Activated T-cell treated with anti-CD3 and anti-CD28 coated beads for 24 hours (primary cell): ENCODE measurements at regions not wholly inside any gene's neighbourhood (a gene's known extent, or its start where the extent isn't known, plus 50 kb on each side); places are given as distances from the start of the nearest gene placed in this dataset.

Source experiments
- DNase-seq: peaks from one replicate; pipeline ENCODE4 v3.0.0-alpha.2; 2020; ENCODE audit warnings: low read depth

DNA sequence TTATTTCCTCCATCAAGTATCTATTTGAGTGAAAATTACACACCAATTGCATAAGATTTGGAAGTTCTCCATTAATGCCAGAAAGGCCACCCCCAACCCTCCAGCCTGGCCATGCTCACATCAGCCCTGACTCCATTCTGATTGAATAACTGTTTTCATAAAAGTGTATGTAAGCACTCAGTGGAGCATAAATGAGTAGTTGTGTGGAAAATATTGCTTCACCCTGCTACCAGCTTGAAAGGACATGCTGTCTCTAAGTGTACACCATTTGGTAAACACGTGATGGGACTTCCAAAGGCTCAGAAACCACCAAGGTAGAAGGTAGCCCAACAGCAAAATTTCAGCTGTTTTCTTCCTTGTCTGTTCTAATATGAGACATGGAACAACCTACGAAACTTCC, 393.8 kb downstream of the ZNF385D start:
- DNase-seq: no peak

GRCh38 chr3:21356402-21356801, 394.6 kb downstream of the ZNF385D start:
- DNase-seq: no peak

DNA sequence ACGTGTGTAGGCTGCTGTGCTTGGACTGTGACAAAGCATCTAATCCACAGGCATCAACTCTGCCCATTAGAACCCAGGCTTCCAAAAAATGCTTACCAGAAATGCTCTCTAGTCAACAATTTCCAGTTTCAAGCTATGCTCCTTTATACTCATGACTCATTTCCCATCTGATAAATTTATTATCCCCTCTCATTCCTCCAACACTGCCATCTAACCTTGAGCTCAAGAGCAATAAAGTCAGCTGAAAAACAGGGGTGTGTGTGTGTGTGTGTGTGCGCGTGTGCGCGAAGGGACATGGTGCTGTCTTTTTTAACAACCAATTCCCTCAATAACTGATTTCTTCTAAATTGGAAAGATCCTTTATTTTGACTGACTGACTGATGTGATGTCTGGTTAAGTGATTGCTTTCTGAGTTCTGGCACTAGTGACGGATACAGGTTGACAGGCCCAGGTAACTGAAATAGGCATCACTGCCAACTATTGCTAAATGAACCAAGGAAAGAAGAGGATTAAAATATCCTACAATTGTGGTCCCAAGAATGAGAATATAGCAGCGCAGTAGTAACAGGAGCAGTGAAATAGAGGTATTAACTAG, 405.5 kb downstream of the ZNF385D start:
- no peak for DNase-seq

DNA sequence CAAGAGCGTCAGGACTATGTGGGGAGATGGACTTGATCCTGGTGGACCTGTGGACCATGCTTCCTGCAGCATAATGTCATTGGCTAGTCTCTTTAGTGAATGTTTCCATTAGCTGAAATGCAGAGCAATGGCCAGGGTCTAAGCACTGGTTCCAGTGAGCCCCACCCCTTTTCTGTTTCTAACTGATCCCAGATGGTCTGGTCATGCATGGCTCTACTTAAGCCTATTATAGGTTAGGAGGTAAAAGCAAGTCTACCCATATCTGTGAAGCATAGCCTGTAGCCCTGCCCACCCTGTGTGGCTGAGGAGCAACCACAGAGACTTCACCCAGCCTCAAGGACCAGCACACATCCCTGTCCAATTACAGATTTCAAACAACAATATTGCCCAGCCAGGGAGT, 419.2 kb downstream of the ZNF385D start:
- DNase-seq: no peak

GRCh38 chr3:21331321-21331720, 419.7 kb downstream of the ZNF385D start:
- no peak for DNase-seq

DNA sequence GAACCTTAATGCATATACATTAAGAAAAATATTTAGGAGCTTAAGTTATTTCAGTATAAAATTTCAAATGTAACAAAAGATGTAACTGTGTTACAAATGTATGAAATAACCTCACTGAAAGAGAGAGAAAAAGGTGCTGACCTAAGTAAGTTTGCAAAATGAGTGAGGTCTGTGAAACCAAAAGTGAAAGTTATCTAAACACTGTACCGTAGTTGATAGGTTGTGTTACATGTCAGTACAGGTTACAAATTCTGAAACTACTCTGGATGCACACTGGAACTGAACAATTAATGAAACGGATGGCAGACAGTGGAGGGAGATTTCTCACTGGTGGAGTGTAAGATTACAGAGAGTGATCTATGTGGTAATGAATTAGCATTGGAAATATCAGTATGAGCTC, 420.7 kb downstream of the ZNF385D start:
- no peak for DNase-seq

DNA sequence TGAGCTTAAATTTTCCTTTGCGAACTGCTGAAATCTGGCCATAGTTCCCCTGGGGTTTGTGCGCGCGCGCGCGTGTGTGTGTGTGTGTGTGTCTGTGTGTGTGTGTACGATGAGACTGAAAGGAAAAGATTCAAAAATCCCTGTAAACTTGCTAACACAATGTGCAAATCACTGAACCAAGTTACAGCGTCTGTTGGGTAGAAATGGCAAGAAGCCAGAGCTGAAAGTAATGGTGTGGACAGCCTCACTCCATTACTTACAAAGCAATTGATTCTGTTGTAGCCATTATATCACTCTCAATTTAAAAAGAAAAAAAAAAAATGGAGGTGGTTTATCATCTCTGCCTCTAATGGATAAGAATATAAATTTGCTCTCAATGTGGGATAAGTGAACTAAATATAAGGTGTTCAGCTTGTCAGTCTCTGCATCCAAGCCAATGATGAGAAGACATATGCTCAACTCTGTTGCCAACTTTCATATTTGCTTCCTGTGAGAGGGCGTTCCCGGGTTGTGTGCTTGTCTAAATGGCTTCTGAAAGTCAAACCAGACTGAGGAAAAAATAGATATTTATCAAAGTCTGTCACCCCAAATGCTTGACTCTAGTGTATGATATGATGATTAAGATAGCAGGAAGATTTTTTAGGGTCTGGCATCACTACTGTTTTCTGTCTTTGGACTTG, 422.2 kb downstream of the ZNF385D start:
- no peak for DNase-seq

DNA sequence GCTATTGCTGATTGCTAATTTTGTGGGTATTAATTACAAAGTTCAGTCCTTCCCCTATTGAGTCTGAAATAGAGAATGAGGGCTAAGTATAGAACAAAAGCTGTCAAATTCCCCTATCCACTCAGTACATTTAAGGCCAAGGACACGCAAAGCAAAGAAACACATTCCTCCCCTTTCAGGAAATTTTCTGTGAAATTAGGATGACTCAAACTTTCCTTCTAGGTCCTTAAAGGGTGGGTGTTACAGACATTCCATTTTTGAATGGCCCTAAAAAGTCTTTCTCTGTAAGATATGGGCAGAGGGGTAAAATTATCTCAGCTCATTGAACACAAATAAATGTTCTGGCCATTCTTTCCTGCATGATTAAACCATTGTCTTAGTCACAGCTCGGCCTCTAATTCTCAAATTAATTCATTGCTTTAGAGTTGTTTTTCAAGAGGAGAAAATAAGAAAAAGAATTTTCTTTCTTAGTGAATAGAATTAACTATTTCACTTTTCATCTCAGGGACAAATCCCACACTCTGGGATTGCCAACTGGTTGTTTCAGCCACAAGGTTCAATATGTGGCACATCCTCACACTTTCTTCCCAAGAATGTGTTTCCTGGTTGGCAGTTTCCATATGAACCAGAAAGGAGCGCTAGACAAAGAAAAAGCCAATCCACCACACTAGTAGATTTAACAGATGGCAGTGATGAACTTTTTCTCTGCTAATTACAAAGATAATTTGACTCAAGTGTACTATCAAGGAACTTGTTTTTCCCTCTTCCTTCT, 424.1 kb downstream of the ZNF385D start:
- DNase-seq: no peak

DNA sequence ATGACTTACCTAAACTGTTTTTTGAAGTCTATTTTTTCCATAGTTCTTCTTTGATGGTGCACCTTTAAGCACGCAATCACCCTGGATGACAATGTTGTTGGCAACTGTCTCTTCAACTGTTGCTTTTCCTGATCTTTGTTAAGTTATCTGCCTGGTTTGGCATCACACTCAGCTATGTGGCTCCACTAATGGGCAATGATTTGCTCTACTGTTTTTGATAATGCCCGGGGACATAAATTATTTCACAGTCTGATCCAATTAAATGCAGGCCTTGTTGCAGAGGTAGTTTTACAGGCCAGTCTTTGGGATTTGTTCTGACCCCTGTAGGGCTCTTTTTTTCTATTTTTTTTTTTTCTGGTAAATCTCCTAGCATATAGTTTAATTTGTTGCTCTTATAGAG, 436.3 kb downstream of the ZNF385D start:
- no peak for DNase-seq

DNA sequence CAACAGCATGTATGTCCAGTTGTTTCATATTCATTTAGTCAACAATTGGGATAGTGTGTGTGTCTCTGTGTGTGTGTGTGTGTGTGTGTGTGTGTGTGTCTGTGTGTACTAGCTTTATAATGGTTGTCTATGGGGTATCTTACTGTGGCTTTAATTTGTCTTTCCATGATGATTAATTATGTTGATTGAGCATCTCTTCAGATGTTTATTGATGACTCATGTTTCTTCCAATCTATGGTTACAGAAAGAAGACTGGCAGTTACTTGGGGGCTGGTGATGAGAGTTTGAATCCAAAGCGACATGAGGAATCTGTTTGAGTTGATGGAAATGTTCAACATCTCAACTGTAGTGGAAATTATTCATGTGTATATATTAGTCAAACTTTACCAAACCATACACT, 440.1 kb downstream of the ZNF385D start:
- no peak for DNase-seq

DNA sequence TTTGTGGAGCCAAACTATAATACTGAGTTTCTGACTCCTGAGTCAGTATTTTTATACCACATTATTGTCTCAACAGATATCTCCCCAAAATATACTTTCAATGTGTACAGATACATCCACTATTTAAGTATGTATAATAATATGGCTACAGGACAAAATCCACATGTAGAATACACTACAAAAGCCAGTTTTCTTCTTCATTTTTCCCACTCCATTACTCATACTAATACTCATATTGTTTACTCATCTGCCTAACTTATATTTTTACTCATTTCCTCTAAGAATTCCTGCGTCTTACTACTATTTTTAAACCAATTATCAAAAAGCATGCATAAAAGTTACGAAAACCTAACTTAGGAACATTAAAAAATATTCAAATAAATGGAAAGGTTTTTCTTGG, 440.8 kb downstream of the ZNF385D start:
- DNase-seq: no peak

DNA sequence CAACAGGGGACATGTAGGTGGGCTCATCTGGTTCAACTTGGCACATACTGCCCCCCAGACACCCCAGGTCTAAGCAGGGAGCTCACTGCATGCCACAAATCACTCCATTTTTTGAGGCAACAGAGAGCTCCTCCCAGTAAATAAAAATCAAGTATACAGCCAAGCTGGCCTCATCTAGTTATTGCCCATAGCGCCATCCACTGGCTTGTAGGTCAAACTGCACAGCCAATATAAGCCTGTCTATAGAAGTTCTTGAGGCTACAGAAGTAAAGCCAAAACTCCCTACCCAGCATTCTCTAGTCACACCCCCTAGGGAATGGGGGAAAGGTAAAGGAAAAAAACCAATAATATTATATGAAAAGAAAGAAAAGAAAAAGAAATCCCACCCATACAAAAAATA, 453.7 kb downstream of the ZNF385D start:
- DNase-seq: no peak

GRCh38 chr3:21294768-21295167, 456.2 kb downstream of the ZNF385D start:
- DNase-seq: no peak

- no peak for DNase-seq
Observed at GRCh38 chr3:21292971-21293370, 458.0 kb downstream of the ZNF385D start.

DNA sequence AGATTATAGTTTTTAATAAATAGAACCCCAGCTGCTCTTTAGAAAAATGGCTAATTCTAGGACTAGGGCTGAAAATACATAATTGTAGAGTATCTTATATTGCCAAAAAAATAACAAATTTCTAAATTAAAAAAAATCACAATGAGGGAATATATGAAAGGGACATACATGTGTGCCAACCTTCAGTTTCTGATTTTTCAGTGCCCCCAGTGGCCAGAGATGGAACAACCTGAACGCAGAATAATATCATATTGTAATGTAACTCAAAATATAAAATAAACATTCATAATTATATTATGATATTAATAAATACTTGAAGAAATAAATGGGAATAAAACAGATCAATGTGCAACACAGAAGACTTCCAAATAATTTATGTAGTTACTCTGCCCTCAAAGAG, 460.5 kb downstream of the ZNF385D start:
- DNase-seq: no peak

DNA sequence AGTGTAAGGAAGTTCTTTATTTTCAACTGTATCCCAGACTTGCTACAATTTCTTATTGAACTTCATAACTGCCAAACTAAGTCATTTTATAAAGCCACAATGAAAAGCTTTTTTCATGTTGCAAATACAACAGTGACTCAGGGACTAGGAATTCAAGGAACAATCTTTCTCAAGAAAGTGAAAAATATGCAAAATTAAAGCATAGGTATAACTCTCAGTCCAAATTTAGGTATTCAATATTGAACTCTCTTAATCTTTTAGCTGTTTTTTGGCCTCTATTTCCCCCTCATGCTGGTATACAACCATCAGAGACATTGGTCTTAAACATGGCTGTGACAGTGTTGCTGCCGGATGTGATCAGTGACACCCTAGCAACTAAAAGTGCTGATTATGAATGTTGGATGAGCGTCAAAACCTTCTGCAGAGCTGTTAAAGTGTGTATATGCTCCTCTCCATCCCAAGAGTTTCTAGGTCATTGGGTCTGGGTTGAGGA, 476.9 kb downstream of the ZNF385D start:
- DNase-seq: no peak

GRCh38 chr3:21273259-21274025, 477.6 kb downstream of the ZNF385D start:
- no peak for DNase-seq

DNA sequence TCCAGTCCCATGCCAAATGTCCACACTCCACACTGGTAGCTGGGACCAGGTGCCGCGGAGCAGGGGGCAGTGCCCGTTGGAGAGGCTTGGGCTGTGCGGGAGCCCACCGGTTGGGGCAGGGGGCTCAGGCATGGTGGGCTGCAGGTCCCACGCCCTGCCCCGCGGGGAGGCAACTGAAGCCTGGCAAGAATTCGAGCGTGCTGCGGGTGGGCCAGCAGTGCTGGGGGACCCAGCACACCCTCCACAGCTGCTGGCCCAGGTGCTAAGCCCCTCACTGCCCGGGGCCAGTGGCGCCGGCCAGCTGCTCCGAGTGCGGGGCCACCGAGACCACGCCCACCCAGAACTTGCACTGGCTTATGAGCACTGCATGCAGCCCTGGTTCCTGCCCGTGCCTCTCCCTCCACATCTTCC, 479.4 kb downstream of the ZNF385D start:
- DNase-seq: no peak

- no peak for DNase-seq
Observed at GRCh38 chr3:21269882-21270281, 481.1 kb downstream of the ZNF385D start.

GRCh38 chr3:21260507-21260906, 490.5 kb downstream of the ZNF385D start:
- no peak for DNase-seq

- DNase-seq: no peak
Observed at GRCh38 chr3:21259896-21260295, 491.1 kb downstream of the ZNF385D start.

- DNase-seq: no peak
Observed at GRCh38 chr3:21256932-21257331, 494.1 kb downstream of the ZNF385D start.
